HL-60 (cell line): ENCODE measurements at regions not wholly inside any gene's neighbourhood (a gene's known extent, or its start where the extent isn't known, plus 50 kb on each side); places are given as distances from the start of the nearest gene placed in this dataset.

Experiments used
- GABPA ChIP-seq: IDR thresholded peaks from 2 replicates; pipeline ENCODE4 v1.6.1; 2012; ENCODE audit warnings: low read depth
- POLR2AphosphoS5 ChIP-seq: IDR thresholded peaks from 2 replicates; pipeline ENCODE4 v1.6.1; 2012; ENCODE audit warnings: low read depth
- REST ChIP-seq: IDR thresholded peaks from 2 replicates; pipeline ENCODE4 v1.6.1; 2012; ENCODE audit warnings: low read depth; ENCODE audit not compliant: insufficient replicate concordance
- TF ChIP-seq, protein P1 (sequence below): IDR thresholded peaks from one replicate; pipeline ENCODE4 v1.5.1; 2011; ENCODE audit warnings: low read length, control low read depth, inconsistent platforms; ENCODE audit not compliant: insufficient read depth

- TF ChIP-seq, protein P1, sequence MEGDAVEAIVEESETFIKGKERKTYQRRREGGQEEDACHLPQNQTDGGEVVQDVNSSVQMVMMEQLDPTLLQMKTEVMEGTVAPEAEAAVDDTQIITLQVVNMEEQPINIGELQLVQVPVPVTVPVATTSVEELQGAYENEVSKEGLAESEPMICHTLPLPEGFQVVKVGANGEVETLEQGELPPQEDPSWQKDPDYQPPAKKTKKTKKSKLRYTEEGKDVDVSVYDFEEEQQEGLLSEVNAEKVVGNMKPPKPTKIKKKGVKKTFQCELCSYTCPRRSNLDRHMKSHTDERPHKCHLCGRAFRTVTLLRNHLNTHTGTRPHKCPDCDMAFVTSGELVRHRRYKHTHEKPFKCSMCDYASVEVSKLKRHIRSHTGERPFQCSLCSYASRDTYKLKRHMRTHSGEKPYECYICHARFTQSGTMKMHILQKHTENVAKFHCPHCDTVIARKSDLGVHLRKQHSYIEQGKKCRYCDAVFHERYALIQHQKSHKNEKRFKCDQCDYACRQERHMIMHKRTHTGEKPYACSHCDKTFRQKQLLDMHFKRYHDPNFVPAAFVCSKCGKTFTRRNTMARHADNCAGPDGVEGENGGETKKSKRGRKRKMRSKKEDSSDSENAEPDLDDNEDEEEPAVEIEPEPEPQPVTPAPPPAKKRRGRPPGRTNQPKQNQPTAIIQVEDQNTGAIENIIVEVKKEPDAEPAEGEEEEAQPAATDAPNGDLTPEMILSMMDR = no peak
- TF ChIP-seq POLR2AphosphoS5 (no peak), REST (no peak), GABPA (no peak)
Observed at GRCh38 chr12:115201966-115202365, 518.0 kb upstream of the TBX3 start.
